Colonic mucosa (tissue), 4 donors: ENCODE measurements at regions not wholly inside any gene's neighbourhood (a gene's known extent, or its start where the extent isn't known, plus 50 kb on each side); places are given as distances from the start of the nearest gene placed in this dataset.
"Not testable (repeated sequence)": the region's sequence is repeated elsewhere in the genome, so short reads cannot be mapped to it uniquely, and the experiment has no call there.

Experiments used
- DNase-seq: peaks from one replicate; pipeline ENCODE4 v3.0.0-alpha.2; 2020
- H3K27ac ChIP-seq: fragments of 200-600 bp; one replicate; pipeline ENCODE4 v1.8.0; 2021
- H3K27me3 ChIP-seq: fragments of 200-600 bp; one replicate; pipeline ENCODE4 v1.8.0; 2021
- H3K36me3 ChIP-seq: fragments of 200-600 bp; one replicate; pipeline ENCODE4 v1.8.0; 2021
- H3K4me1 ChIP-seq: fragments of 200-600 bp; one replicate; pipeline ENCODE4 v1.8.0; 2021; ENCODE audit warnings: mild to moderate bottlenecking
- H3K4me3 ChIP-seq: fragments of 200-600 bp; one replicate; pipeline ENCODE4 v1.8.0; 2021
- H3K9ac ChIP-seq, 2 donors: one replicate each; pipeline ENCODE4 v1.7.0; 2013; ENCODE audit warnings: control low read depth in 2 of 2, low read depth in 2 of 2, low read length in 2 of 2
- H3K9me3 ChIP-seq: fragments of 200-600 bp; one replicate; pipeline ENCODE4 v1.8.0; 2021
- intact Hi-C: fragments of 100-400 bp; cut with DNase I; formaldehyde crosslinking; loops from one replicate; pipeline ENCODE4 v1.14.1; 2022
- TF ChIP-seq, protein P1 (sequence below): fragments of 200-600 bp; IDR thresholded peaks from one replicate; pipeline ENCODE4 v1.8.0; 2022; ENCODE audit warnings: antibody characterized with exemption, mild to moderate bottlenecking
- donor health status: healthy.
- donor health status: DM: no; HTN: no; CAD: no.
- donor health status: DM: no; HTN: no; CAD: no.

DNA sequence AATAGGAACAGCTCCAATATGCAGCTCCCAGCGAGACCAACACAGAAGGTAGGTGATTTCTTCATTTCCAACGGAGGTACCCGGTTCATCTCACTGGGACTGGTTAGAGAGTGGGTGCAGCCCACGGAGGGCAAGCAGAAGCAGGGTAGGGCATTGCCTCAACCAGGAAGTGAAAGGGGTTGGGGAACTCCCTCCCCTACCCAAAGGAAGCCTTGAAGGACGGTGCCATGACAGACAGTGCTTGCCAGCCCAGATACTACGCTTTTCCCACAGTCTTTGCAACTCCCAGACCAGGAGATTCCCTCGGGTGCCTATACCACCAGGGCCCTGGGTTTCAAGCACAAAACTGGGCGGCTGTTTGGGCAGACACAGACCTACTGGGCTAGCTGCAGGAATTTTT, 576.9 kb upstream of the NECTIN3 start:
- Histone ChIP-seq H3K4me3 (no peak overlapping the region), H3K9ac (no peak overlapping the region), H3K27me3 (no peaks in the 10 kb centered on the region), H3K36me3 (no peaks in the 10 kb centered on the region), H3K4me1 (no peaks in the 10 kb centered on the region), H3K27ac (no peak overlapping the region), H3K9me3 (no peaks in the 10 kb centered on the region)
- TF ChIP-seq, protein P1, sequence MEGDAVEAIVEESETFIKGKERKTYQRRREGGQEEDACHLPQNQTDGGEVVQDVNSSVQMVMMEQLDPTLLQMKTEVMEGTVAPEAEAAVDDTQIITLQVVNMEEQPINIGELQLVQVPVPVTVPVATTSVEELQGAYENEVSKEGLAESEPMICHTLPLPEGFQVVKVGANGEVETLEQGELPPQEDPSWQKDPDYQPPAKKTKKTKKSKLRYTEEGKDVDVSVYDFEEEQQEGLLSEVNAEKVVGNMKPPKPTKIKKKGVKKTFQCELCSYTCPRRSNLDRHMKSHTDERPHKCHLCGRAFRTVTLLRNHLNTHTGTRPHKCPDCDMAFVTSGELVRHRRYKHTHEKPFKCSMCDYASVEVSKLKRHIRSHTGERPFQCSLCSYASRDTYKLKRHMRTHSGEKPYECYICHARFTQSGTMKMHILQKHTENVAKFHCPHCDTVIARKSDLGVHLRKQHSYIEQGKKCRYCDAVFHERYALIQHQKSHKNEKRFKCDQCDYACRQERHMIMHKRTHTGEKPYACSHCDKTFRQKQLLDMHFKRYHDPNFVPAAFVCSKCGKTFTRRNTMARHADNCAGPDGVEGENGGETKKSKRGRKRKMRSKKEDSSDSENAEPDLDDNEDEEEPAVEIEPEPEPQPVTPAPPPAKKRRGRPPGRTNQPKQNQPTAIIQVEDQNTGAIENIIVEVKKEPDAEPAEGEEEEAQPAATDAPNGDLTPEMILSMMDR, result no peak
- intact Hi-C loops, result no loop called here
- DNase-seq, result no peak

DNA sequence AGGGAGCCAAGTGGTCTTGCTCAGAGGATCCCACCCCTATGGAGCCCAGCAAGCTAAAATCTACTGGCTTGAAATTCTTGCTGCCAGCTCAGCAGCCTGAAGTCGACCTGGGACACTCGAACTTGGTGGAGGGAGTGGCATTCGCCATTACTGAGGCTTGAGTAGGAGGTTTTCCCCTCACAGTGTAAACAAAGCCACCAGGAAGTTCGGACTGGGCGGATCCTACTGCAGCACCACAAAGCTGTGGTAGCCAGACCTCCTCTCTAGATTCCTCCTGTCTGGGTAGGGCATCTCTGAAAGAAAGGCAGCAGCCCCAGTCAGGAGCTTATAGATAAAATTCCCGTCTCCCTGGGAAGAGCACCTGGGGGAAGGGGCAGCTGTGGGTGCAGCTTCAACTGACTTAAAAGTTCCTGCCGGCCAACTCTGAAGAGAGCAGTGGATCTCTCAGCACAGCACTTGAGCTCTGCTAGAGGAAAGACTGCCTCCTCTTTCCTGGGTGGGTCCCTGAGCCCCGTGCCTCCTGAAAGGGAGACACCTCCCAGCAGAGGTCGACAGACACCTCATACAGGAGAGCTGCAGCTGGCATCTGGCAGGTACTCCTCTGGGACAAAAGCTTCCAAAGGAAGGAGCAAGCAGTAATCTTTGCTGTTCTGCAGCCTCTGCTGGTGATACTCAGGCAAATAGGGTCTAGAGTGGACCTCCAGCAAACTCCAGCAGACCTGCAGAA, 576.3 kb upstream of the NECTIN3 start:
- TF ChIP-seq, protein P1, result no peak
- no peak overlapping the region for H3K9ac ChIP-seq
- no peaks in the 10 kb centered on the region for H3K36me3 ChIP-seq
- no peaks in the 10 kb centered on the region for H3K27me3 ChIP-seq
- intact Hi-C loops, result no loop called here
- no peak overlapping the region for H3K4me3 ChIP-seq
- H3K9me3 ChIP-seq, result no peaks in the 10 kb centered on the region
- H3K4me1 ChIP-seq, result no peaks in the 10 kb centered on the region
- H3K27ac ChIP-seq, result no peak overlapping the region
- DNase-seq, result peak; percentile 46

DNA sequence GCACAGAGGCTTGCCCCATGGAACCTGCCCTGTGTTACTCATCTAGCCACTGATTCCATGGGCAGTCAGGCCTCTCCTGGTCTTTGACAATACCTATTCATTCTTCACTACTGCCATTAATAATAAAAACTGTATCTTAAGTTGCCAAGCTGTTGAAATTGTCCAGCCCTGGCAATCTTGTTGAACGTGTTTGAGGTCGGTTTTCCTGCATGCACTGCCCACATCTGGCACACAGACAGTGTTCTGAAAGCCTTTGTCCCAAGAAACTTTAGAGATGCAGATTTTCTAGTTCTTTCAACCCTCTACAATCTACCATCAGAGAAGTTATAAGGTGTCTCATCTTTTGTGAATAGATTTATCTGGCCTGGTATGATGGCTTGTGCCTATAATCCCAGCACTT, 567.2 kb upstream of the NECTIN3 start:
- H3K27ac ChIP-seq, result no peak overlapping the region
- no peak overlapping the region for H3K9ac ChIP-seq
- H3K4me3 ChIP-seq, result no peak overlapping the region
- no peaks in the 10 kb centered on the region for H3K27me3 ChIP-seq
- intact Hi-C loops, result no loop called here
- H3K4me1 ChIP-seq, result no peaks in the 10 kb centered on the region
- TF ChIP-seq, protein P1, result no peak
- DNase-seq, result no peak
- H3K36me3 ChIP-seq, result no peaks in the 10 kb centered on the region
- no peaks in the 10 kb centered on the region for H3K9me3 ChIP-seq

DNA sequence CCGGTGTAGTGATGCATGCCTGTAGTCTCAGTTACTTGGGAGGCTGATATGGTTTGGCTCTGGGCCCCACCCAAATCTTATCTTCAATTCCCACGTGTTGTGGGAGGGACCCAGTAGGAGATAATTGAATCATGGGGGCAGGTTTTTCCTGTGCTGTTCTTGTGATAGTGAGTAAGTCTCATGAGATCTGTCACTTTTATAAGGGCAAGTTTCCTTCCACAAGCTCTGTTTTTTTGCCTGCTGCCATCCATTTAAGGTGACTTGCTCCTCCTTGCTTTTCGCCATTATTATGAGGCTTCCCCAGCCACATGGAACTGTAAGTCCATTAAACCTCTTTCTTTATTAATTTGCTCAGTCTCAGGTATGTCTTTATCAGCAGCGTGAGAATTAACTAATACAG, 566.7 kb upstream of the NECTIN3 start:
- intact Hi-C loops, result no loop called here
- DNase-seq, result no peak
- Histone ChIP-seq H3K4me3 (no peak overlapping the region), H3K36me3 (no peaks in the 10 kb centered on the region), H3K9me3 (no peaks in the 10 kb centered on the region), H3K9ac (no peak overlapping the region), H3K4me1 (no peaks in the 10 kb centered on the region), H3K27me3 (no peaks in the 10 kb centered on the region), H3K27ac (no peak overlapping the region)
- TF ChIP-seq, protein P1, result no peak

DNA sequence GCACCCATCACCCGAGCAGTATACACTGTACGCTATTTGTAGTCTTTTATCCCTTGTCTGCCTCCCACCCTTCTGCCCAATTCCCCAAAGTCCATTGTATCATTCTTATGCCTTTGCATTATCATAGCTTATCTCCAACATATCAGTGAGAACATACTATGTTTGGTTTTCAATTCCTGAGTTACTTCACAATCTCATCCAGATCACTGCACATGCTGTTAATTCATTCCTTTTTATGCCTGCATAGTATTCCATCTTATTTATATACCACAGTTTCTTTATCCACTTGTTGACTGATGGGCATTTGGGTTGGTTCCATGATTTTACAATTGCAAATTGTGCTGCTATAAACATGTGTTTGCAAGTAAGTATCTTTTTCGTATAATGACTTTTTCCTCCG, 564.7 kb upstream of the NECTIN3 start:
- no peak overlapping the region for H3K4me3 ChIP-seq
- intact Hi-C loops, result no loop called here
- H3K36me3 ChIP-seq, result no peaks in the 10 kb centered on the region
- H3K27me3 ChIP-seq, result no peaks in the 10 kb centered on the region
- H3K9me3 ChIP-seq, result no peaks in the 10 kb centered on the region
- TF ChIP-seq, protein P1, result no peak
- no peak for DNase-seq
- H3K9ac ChIP-seq, result no peak overlapping the region
- no peaks in the 10 kb centered on the region for H3K4me1 ChIP-seq
- no peak overlapping the region for H3K27ac ChIP-seq

DNA sequence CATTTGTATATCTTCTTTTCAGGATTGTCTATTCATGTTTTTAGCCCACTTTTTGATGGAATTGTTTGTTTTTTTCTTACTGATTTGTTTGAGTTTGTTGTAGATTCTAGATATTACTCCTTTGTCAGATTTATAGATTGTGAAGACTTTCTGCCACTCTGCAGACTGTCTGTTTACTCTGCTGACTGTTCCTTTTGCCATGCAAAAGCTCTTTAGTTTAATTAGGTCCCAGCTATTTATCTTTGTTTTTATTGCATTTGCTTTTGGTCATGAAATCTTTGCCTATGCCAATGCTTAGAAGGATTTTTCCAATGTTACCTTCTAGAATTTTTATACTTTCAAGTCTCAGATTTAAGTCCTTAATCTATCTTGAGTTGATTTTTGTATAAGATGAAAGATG, 564.0 kb upstream of the NECTIN3 start:
- H3K36me3 ChIP-seq, H3K27ac ChIP-seq, H3K4me1 ChIP-seq, H3K27me3 ChIP-seq, intact Hi-C loops, DNase-seq, H3K4me3 ChIP-seq, H3K9ac ChIP-seq, H3K9me3 ChIP-seq: not testable (repeated sequence)
